GM12892 (cell line): ENCODE measurements at regions not wholly inside any gene's neighbourhood (a gene's known extent, or its start where the extent isn't known, plus 50 kb on each side); places are given as distances from the start of the nearest gene placed in this dataset.

Source experiments
- POLR2A ChIP-seq: IDR thresholded peaks from 2 replicates; pipeline ENCODE4 v1.6.1; 2011; ENCODE audit warnings: low read depth, low read length, control low read depth
- POLR2AphosphoS5 ChIP-seq: IDR thresholded peaks from 2 replicates; pipeline ENCODE4 v1.6.1; 2011; ENCODE audit warnings: low read depth, low read length, control low read depth

DNA sequence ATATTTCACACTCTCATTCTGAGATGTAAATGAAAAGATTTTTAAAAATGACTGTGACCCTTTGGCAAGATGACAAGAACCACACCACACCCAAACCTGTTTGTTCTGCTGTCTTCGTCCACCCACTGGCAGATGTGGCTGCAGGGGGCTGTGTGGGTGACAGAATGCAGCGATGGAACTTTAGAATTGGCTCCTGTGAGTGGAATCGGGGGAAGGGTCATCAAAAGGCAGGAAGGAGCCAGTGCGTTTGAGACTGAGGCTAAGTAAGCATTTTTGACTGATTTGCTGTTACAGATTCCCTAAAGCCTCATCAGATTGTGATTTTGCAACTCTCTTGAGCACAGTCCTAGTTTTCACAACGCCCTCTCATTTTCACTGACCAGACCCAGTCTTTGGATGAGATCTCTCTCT is 111.2 kb upstream of the ADGRL2 start:
- TF ChIP-seq POLR2AphosphoS5 (no peak), POLR2A (no peak)
